ENCODE measurements at regions not wholly inside any gene's neighbourhood (a gene's known extent, or its start where the extent isn't known, plus 50 kb on each side); places are given as distances from the start of the nearest gene placed in this dataset.
"Not testable (repeated sequence)": the region's sequence is repeated elsewhere in the genome, so short reads cannot be mapped to it uniquely, and the experiment has no call there.

- Histone ChIP-seq H3K4me1 (ENCODE audit: control insufficient read depth, insufficient read depth, low read length) (peaks cover 5% of the 10 kb centered on the region), H3K9me3 (ENCODE audit: control insufficient read depth, low read length) (peaks cover 10% of the 10 kb centered on the region), H3K27me3 (replicated peaks; ENCODE audit: control insufficient read depth, insufficient read depth, low read length) (peaks cover 16% of the 10 kb centered on the region), H3K9ac (ENCODE audit: low read length) (no peak overlapping the region), H3K36me3 (ENCODE audit: control insufficient read depth, insufficient read depth, low read length, severe bottlenecking) (no peaks in the 10 kb centered on the region), H3K4me3 (ENCODE audit: low read length) (no peak overlapping the region)
- DNase-seq (ENCODE audit: low read depth): no peak
These were observed 82.4 kb upstream of the LRPAP1 start for GRCh38 chr4:3614731-3614980.

DNA sequence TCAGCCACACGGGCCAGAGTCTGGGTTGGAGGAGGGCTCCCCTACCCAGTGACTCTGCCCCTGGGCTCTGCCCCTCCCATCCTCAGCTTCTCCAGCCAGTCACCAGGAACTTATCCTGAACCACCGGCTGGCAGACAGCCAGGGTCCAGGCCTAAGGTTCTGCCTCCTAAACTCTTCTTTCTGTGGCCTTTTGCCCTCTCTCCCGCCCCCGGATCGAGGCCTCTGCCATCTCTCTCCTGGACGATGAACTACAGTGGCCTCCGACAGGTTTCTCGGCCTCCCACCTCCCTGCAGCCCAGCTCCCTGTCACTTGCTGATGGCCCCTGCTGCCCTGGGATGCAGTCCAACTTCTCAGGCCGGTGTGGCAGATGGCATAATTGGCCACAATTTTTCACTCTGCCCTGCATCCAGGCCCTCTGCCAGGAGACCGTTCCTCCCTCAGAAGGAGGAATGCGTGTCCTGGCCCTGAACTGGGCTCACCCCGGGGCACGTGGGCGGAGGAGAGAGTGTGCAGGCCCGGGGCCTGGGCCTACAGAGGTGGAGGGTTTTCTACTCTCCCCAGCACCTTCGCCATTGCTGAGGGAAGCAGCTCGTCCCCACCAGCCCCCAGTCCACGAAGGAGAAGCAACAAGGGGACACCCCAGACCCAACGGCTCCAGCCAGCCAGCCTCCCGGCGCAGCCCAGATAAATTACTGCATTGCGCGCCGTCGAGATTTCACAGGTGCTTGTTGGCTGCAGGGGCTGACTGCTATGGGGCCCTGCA lies 81.9 kb upstream of the LRPAP1 start:
- Histone ChIP-seq H3K4me3 (ENCODE audit: low read length) (no peak overlapping the region), H3K9ac (ENCODE audit: low read length) (no peak overlapping the region), H3K36me3 (ENCODE audit: control insufficient read depth, insufficient read depth, low read length, severe bottlenecking) (no peaks in the 10 kb centered on the region), H3K4me1 (ENCODE audit: control insufficient read depth, insufficient read depth, low read length) (peaks cover 5% of the 10 kb centered on the region), H3K9me3 (ENCODE audit: control insufficient read depth, low read length) (peaks cover 9% of the 10 kb centered on the region), H3K27me3 (replicated peaks; ENCODE audit: control insufficient read depth, insufficient read depth, low read length) (peaks cover 16% of the 10 kb centered on the region)
- peak; percentile 20 for DNase-seq (ENCODE audit: low read depth)

DNA sequence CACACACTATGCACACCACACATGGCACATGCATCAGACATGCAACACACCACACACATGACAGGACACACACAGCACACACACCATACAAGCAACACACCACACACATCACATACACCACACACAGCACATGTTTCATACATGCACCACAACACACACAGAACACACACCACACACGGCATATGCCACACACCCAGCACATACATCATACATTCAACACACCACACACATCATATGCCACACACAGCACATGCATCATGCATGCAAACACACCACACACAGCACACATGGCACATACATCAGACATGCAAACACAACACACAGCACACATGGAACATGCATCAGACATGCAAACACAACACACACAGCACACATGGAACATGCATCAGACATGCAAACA lies 80.7 kb upstream of the LRPAP1 start:
- Histone ChIP-seq H3K4me1 (ENCODE audit: control insufficient read depth, insufficient read depth, low read length) (peaks cover 5% of the 10 kb centered on the region), H3K4me3 (ENCODE audit: low read length) (no peak overlapping the region), H3K27me3 (replicated peaks; ENCODE audit: control insufficient read depth, insufficient read depth, low read length) (peaks cover 19% of the 10 kb centered on the region), H3K9ac (ENCODE audit: low read length) (no peak overlapping the region), H3K9me3 (ENCODE audit: control insufficient read depth, low read length) (no peaks in the 10 kb centered on the region), H3K36me3 (ENCODE audit: control insufficient read depth, insufficient read depth, low read length, severe bottlenecking) (no peaks in the 10 kb centered on the region)
- DNase-seq (ENCODE audit: low read depth): no peak

DNA sequence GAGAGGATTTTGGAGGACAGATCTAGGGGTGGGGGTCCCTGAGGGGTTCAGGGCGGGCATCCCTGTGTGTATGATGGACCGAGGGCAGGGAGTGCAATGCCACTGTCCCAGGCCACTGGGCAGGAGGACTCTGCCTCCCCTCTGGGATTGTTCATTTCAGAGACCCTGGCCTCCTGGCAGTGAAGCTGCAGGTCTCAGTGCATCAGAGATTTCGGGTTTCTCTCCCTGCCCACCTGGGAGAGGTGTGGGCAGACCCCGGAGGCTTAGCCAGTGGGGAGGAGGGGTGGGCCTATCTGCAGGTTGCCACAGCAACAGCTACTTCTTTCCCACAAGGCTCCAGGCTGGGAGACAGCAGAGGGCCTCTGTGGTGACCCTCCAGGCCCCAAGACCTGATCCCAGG lies 80.1 kb upstream of the LRPAP1 start:
- no peak for DNase-seq (ENCODE audit: low read depth)
- Histone ChIP-seq H3K9ac (ENCODE audit: low read length) (no peak overlapping the region), H3K27me3 (replicated peaks; ENCODE audit: control insufficient read depth, insufficient read depth, low read length) (peaks cover 21% of the 10 kb centered on the region), H3K4me3 (ENCODE audit: low read length) (no peak overlapping the region), H3K36me3 (ENCODE audit: control insufficient read depth, insufficient read depth, low read length, severe bottlenecking) (no peaks in the 10 kb centered on the region), H3K9me3 (ENCODE audit: control insufficient read depth, low read length) (no peaks in the 10 kb centered on the region), H3K4me1 (ENCODE audit: control insufficient read depth, insufficient read depth, low read length) (peaks cover 5% of the 10 kb centered on the region)

- no peaks in the 10 kb centered on the region for H3K36me3 ChIP-seq (ENCODE audit: control insufficient read depth, insufficient read depth, low read length, severe bottlenecking)
- DNase-seq (ENCODE audit: low read depth): no peak
- no peaks in the 10 kb centered on the region for H3K9me3 ChIP-seq (ENCODE audit: control insufficient read depth, low read length)
- peaks cover 5% of the 10 kb centered on the region for H3K4me1 ChIP-seq (ENCODE audit: control insufficient read depth, insufficient read depth, low read length)
- H3K27me3 ChIP-seq (replicated peaks; ENCODE audit: control insufficient read depth, insufficient read depth, low read length): peaks cover 21% of the 10 kb centered on the region
- H3K4me3 ChIP-seq (ENCODE audit: low read length): no peak overlapping the region
- no peak overlapping the region for H3K9ac ChIP-seq (ENCODE audit: low read length)
These were observed 79.6 kb upstream of the LRPAP1 start for GRCh38 chr4:3611778-3612177.

DNA sequence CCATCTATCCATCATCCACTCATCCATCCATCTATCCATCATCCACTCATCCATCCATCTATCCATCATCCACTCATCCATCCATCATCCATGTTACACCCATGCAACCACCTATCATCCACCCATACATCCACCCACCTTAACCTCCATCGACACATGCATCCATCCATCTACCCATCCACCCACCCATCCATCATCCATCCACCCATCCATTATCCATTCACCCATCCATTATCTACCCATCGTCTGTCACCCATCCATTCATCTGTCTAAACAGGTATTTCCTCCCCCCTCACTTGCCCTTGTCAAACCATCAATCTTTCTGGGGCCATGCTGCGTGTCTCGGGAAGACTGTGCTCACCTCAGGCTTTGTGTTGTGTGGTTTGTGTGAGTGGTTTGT lies 78.6 kb upstream of the LRPAP1 start:
- H3K36me3 ChIP-seq (ENCODE audit: control insufficient read depth, insufficient read depth, low read length, severe bottlenecking); H3K9ac ChIP-seq (ENCODE audit: low read length); H3K4me3 ChIP-seq (ENCODE audit: low read length); H3K9me3 ChIP-seq (ENCODE audit: control insufficient read depth, low read length); DNase-seq (ENCODE audit: low read depth); H3K4me1 ChIP-seq (ENCODE audit: control insufficient read depth, insufficient read depth, low read length): not testable (repeated sequence)
- H3K27me3 ChIP-seq (replicated peaks; ENCODE audit: control insufficient read depth, insufficient read depth, low read length): peaks cover 14% of the 10 kb centered on the region

GRCh38 chr4:3609905-3610304 lies 77.7 kb upstream of the LRPAP1 start:
- H3K9me3 ChIP-seq (ENCODE audit: control insufficient read depth, low read length); H3K36me3 ChIP-seq (ENCODE audit: control insufficient read depth, insufficient read depth, low read length, severe bottlenecking); H3K4me1 ChIP-seq (ENCODE audit: control insufficient read depth, insufficient read depth, low read length); H3K27me3 ChIP-seq (replicated peaks; ENCODE audit: control insufficient read depth, insufficient read depth, low read length); H3K9ac ChIP-seq (ENCODE audit: low read length); DNase-seq (ENCODE audit: low read depth); H3K4me3 ChIP-seq (ENCODE audit: low read length): not testable (repeated sequence)

DNA sequence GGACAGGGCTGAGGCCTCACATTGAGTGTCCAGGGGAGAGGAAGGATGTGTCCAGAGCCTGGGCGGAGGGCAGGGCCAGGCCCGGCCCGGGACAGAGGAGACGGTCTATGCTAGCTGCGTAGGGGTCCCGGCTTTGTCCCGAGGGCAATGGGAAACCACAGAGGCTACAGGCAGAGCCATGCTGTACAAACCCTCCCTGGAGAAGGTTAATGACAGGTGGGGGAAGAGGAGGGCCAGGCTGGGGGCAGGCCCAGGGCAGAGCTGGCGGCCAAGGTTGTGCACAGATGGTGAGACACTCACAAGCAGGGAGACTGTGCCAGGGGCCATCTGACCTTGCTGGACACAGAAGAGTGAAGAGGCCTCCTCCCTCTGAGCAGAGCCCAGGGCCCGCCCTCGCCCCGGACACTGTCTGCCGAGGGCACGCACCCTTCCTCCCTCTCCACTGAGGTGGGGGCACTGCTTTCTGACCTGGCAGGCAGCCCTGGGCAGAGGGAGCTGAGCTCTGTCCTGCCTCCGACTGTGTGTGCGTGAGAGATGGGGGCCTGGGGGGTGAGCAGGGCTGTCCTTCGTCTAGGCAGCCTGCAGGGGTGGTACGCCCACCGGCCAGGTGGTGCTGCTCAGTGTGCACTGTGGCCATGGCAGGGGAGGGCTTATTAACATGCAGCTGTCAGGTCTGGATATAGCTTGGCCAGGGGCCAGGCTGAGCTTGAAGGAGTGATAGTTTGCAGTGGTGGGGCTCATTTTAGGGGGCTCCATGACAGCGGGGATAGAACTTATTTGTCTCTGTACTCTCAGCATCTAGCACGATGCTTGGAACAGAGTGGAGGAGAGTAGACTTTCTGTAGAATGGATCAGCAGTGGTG lies 75.7 kb upstream of the LRPAP1 start:
- Histone ChIP-seq H3K4me3 (ENCODE audit: low read length) (no peak overlapping the region), H3K9me3 (ENCODE audit: control insufficient read depth, low read length) (no peaks in the 10 kb centered on the region), H3K27me3 (replicated peaks; ENCODE audit: control insufficient read depth, insufficient read depth, low read length) (peaks cover 5% of the 10 kb centered on the region), H3K4me1 (ENCODE audit: control insufficient read depth, insufficient read depth, low read length) (no peaks in the 10 kb centered on the region), H3K9ac (ENCODE audit: low read length) (no peak overlapping the region), H3K36me3 (ENCODE audit: control insufficient read depth, insufficient read depth, low read length, severe bottlenecking) (no peaks in the 10 kb centered on the region)
- no peak for DNase-seq (ENCODE audit: low read depth)

- not testable (repeated sequence) for H3K36me3 ChIP-seq (ENCODE audit: control insufficient read depth, insufficient read depth, low read length, severe bottlenecking); H3K4me3 ChIP-seq (ENCODE audit: low read length); DNase-seq (ENCODE audit: low read depth); H3K27me3 ChIP-seq (replicated peaks; ENCODE audit: control insufficient read depth, insufficient read depth, low read length); H3K9ac ChIP-seq (ENCODE audit: low read length); H3K9me3 ChIP-seq (ENCODE audit: control insufficient read depth, low read length); H3K4me1 ChIP-seq (ENCODE audit: control insufficient read depth, insufficient read depth, low read length)
These were observed 74.6 kb upstream of the LRPAP1 start for GRCh38 chr4:3606850-3607249.

- not testable (repeated sequence) for DNase-seq (ENCODE audit: low read depth); H3K36me3 ChIP-seq (ENCODE audit: control insufficient read depth, insufficient read depth, low read length, severe bottlenecking); H3K4me1 ChIP-seq (ENCODE audit: control insufficient read depth, insufficient read depth, low read length); H3K9me3 ChIP-seq (ENCODE audit: control insufficient read depth, low read length); H3K4me3 ChIP-seq (ENCODE audit: low read length); H3K9ac ChIP-seq (ENCODE audit: low read length); H3K27me3 ChIP-seq (replicated peaks; ENCODE audit: control insufficient read depth, insufficient read depth, low read length)
These were observed 74.0 kb upstream of the LRPAP1 start for GRCh38 chr4:3606271-3606670.

DNA sequence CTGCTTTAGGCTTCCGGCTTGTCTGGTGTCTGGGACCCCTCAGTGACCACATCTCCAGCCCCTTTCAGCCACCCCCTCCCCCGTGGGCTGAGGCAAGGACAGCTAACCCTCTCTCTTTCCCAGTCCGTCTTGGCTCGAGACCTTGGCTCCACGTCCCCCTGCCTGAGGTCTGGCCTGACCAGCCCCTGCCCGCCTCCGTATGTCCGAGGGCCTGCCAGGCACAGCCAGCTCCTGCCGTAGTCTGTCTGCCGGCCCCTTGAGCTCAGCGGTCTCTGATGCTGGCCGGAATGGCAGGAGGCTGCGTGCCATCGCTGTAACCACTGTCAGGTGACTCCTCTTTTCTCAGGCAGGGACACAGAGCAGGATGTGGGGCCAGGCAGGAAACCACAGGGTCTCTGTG lies 73.3 kb upstream of the LRPAP1 start:
- Histone ChIP-seq H3K27me3 (replicated peaks; ENCODE audit: control insufficient read depth, insufficient read depth, low read length) (peaks cover 5% of the 10 kb centered on the region), H3K4me3 (ENCODE audit: low read length) (no peak overlapping the region), H3K4me1 (ENCODE audit: control insufficient read depth, insufficient read depth, low read length) (no peaks in the 10 kb centered on the region), H3K36me3 (ENCODE audit: control insufficient read depth, insufficient read depth, low read length, severe bottlenecking) (no peaks in the 10 kb centered on the region), H3K9ac (ENCODE audit: low read length) (no peak overlapping the region), H3K9me3 (ENCODE audit: control insufficient read depth, low read length) (peaks cover 8% of the 10 kb centered on the region)
- no peak for DNase-seq (ENCODE audit: low read depth)
